HEK293T (cell line): ENCODE measurements at regions not wholly inside any gene's neighbourhood (a gene's known extent, or its start where the extent isn't known, plus 50 kb on each side); places are given as distances from the start of the nearest gene placed in this dataset.

Source experiments
- CTCF ChIA-PET: fragments of 350-600 bp; formaldehyde crosslinking; extraction: SDS; loops from one replicate; lab custom pipeline; 2021; ENCODE audit warnings: antibody characterized with exemption, inconsistent platforms; lab: Yijun Ruan, JAX
- POLR2A ChIA-PET: fragments of 350-600 bp; formaldehyde crosslinking; extraction: SDS; loops from one replicate; lab custom pipeline; 2020; ENCODE audit warnings: antibody characterized with exemption, inconsistent platforms; lab: Yijun Ruan, JAX
- DNase-seq: peaks from one replicate; pipeline ENCODE4 v3.0.0; 2012; ENCODE audit warnings: mixed read lengths; ENCODE audit errors: extremely low spot score
- ARNT ChIP-seq: fragments of 450-650 bp; IDR thresholded peaks from 2 replicates; pipeline ENCODE4 v1.6.1; 2017; ENCODE audit warnings: mild to moderate bottlenecking
- BHLHE40 ChIP-seq: fragments of 450-650 bp; IDR thresholded peaks from 2 replicates; pipeline ENCODE4 v1.6.1; 2016; ENCODE audit warnings: mild to moderate bottlenecking, moderate library complexity, borderline replicate concordance
- CTBP1 ChIP-seq: fragments of 450-650 bp; IDR thresholded peaks from 2 replicates; pipeline ENCODE4 v1.6.1; 2016; ENCODE audit warnings: borderline replicate concordance
- ELF4 ChIP-seq: fragments of 450-650 bp; IDR thresholded peaks from 2 replicates; pipeline ENCODE4 v1.6.1; 2017; ENCODE audit warnings: antibody characterized with exemption
- FOXA1 ChIP-seq: fragments of 450-650 bp; IDR thresholded peaks from 2 replicates; pipeline ENCODE4 v1.6.1; 2016; ENCODE audit warnings: mild to moderate bottlenecking
- FOXK2 ChIP-seq: fragments of 450-650 bp; IDR thresholded peaks from 2 replicates; pipeline ENCODE4 v1.6.1; 2016; ENCODE audit warnings: mild to moderate bottlenecking
- FOXM1 ChIP-seq: fragments of 450-650 bp; IDR thresholded peaks from 2 replicates; pipeline ENCODE4 v1.6.1; 2017; ENCODE audit warnings: mild to moderate bottlenecking, borderline replicate concordance
- HDGF ChIP-seq: fragments of 450-650 bp; IDR thresholded peaks from 2 replicates; pipeline ENCODE4 v1.6.1; 2017; ENCODE audit warnings: antibody characterized with exemption, borderline replicate concordance
- L3MBTL2 ChIP-seq: fragments of 450-650 bp; conservative IDR thresholded peaks from 2 replicates; pipeline ENCODE4 v1.6.1; 2016; ENCODE audit warnings: mild to moderate bottlenecking
- LEF1 ChIP-seq: fragments of 450-650 bp; IDR thresholded peaks from 2 replicates; pipeline ENCODE4 v1.6.1; 2017; ENCODE audit warnings: mild to moderate bottlenecking, borderline replicate concordance
- NFRKB ChIP-seq: fragments of 450-650 bp; IDR thresholded peaks from 2 replicates; pipeline ENCODE4 v1.6.1; 2016; ENCODE audit warnings: mild to moderate bottlenecking, moderate library complexity
- PKNOX1 ChIP-seq: fragments of 450-650 bp; IDR thresholded peaks from 2 replicates; pipeline ENCODE4 v1.6.1; 2016
- SP1 ChIP-seq: fragments of 450-650 bp; IDR thresholded peaks from 2 replicates; pipeline ENCODE4 v1.6.1; 2017
- SUZ12 ChIP-seq: fragments of 450-650 bp; IDR thresholded peaks from 2 replicates; pipeline ENCODE4 v1.6.1; 2016; ENCODE audit warnings: mild to moderate bottlenecking
- TARDBP ChIP-seq: fragments of 450-650 bp; IDR thresholded peaks from 2 replicates; pipeline ENCODE4 v1.6.1; 2016
- ZNF384 ChIP-seq: fragments of 450-650 bp; IDR thresholded peaks from 2 replicates; pipeline ENCODE4 v1.6.1; 2016

- no peak for TF ChIP-seq TARDBP
- TF ChIP-seq SP1 = no peak
- DNase-seq = no peak
- ChIA-PET POLR2A (no interaction called here), CTCF (no interaction called here)
Observed at GRCh38 chr22:47851586-47851985, 1089.1 kb downstream of the TBC1D22A start.

- POLR2A ChIA-PET = no interaction called here
- no peak for DNase-seq
- CTCF ChIA-PET = interaction anchor here (0.5 kb wide), 1 partner anchor 1782 kb away, joined by 3 read pairs; no protein-coding TSS in a partner anchor
Observed at GRCh38 chr22:47850644-47851151, 1088.2 kb downstream of the TBC1D22A start.

GRCh38 chr22:47849576-47849975 lies 1087.1 kb downstream of the TBC1D22A start:
- ChIA-PET CTCF (no interaction called here), POLR2A (no interaction called here)
- DNase-seq = no peak

More at GRCh38 chr22:47850644-47851151, 1088.2 kb downstream of the TBC1D22A start:
- TF ChIP-seq NFRKB (no peak), FOXA1 (no peak), FOXM1 (no peak), FOXK2 (no peak), CTBP1 (no peak), ELF4 (no peak), TARDBP (no peak), BHLHE40 (no peak), SUZ12 (no peak), ARNT (no peak), ZNF384 (no peak), L3MBTL2 (no peak)

GRCh38 chr22:47848184-47848920 lies 1085.9 kb downstream of the TBC1D22A start:
- TF ChIP-seq LEF1 (no peak), CTBP1 (no peak)
- ChIA-PET CTCF (no interaction called here), POLR2A (no interaction called here)
- no peak for DNase-seq

More at GRCh38 chr22:47849576-47849975, 1087.1 kb downstream of the TBC1D22A start:
- no peak for TF ChIP-seq ARNT
- no peak for TF ChIP-seq SUZ12
- TF ChIP-seq TARDBP = no peak
- no peak for TF ChIP-seq NFRKB
- no peak for TF ChIP-seq HDGF
- TF ChIP-seq FOXK2 = no peak
- TF ChIP-seq ELF4 = no peak
- TF ChIP-seq SP1 = no peak

GRCh38 chr22:47847131-47847890 lies 1084.9 kb downstream of the TBC1D22A start:
- CTCF ChIA-PET = no interaction called here
- TF ChIP-seq HDGF = no peak
- TF ChIP-seq PKNOX1 = no peak
- TF ChIP-seq NFRKB = no peak
- no peak for TF ChIP-seq LEF1
- no peak for TF ChIP-seq CTBP1
- no peak for TF ChIP-seq FOXK2
- TF ChIP-seq SUZ12 = no peak
- TF ChIP-seq BHLHE40 = no peak
- no peak for TF ChIP-seq L3MBTL2
- no peak for TF ChIP-seq FOXA1
- no peak for TF ChIP-seq ARNT
- TF ChIP-seq TARDBP = no peak
- no peak for TF ChIP-seq ELF4
- TF ChIP-seq SP1 = no peak
- TF ChIP-seq ZNF384 = no peak
- TF ChIP-seq FOXM1 = no peak
- DNase-seq = no peak
- POLR2A ChIA-PET = no interaction called here

GRCh38 chr22:47846206-47846605 lies 1083.8 kb downstream of the TBC1D22A start:
- CTCF ChIA-PET = no interaction called here

GRCh38 chr22:47842119-47842518 lies 1079.7 kb downstream of the TBC1D22A start:
- TF ChIP-seq L3MBTL2 (no peak), FOXA1 (no peak), SUZ12 (no peak), BHLHE40 (no peak)
- ChIA-PET CTCF (no interaction called here), POLR2A (no interaction called here)
- DNase-seq = no peak

More at GRCh38 chr22:47846206-47846605, 1083.8 kb downstream of the TBC1D22A start:
- TF ChIP-seq ELF4 = no peak
- TF ChIP-seq HDGF = no peak
- no peak for TF ChIP-seq L3MBTL2
- no peak for TF ChIP-seq FOXA1
- no peak for DNase-seq
- POLR2A ChIA-PET = no interaction called here

GRCh38 chr22:47841156-47841555 lies 1078.7 kb downstream of the TBC1D22A start:
- DNase-seq = no peak
- POLR2A ChIA-PET = no interaction called here
- TF ChIP-seq SUZ12 (no peak), LEF1 (no peak), NFRKB (no peak), ZNF384 (no peak), PKNOX1 (no peak), BHLHE40 (no peak), L3MBTL2 (no peak), FOXA1 (no peak)
- CTCF ChIA-PET = no interaction called here
